HL-60 (cell line): ENCODE measurements at regions not wholly inside any gene's neighbourhood (a gene's known extent, or its start where the extent isn't known, plus 50 kb on each side); places are given as distances from the start of the nearest gene placed in this dataset.

Source experiments
- CTCF ChIP-seq: IDR thresholded peaks from one replicate; pipeline ENCODE4 v1.5.1; 2011; ENCODE audit warnings: low read length, control low read depth, inconsistent platforms; ENCODE audit not compliant: insufficient read depth
- POLR2AphosphoS5 ChIP-seq: IDR thresholded peaks from 2 replicates; pipeline ENCODE4 v1.6.1; 2012; ENCODE audit warnings: low read depth
- REST ChIP-seq: IDR thresholded peaks from 2 replicates; pipeline ENCODE4 v1.6.1; 2012; ENCODE audit warnings: low read depth; ENCODE audit not compliant: insufficient replicate concordance

DNA sequence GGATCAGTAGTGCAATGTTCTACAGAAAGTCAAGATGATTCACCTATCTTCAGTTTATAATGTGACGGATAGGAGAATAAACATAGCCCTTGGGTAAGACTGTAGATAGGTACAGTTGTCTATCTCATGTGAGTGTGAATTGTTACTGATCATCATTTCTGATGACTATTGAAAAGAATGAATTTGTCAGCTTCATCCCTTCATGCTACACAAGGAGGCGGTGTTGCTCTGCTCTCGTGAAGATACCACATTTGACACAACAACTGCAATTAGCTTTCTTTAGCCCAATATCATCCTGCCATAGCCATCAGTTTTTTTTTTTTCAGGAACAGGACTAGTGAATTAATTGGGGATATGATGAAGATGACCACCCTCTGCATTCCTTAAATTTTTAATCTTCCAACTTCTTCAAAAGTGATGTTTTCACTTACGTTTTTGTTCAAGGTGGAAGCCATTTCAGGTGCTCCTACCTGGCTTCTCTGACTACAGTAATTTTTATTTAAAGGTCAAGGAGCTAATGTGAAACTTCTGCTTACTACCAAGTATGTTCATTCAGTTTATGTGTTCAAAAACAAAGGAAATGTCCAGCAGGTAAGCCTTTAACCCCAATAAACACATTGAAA is 152.9 kb upstream of the MOCS2 start:
- TF ChIP-seq REST: no peak
- TF ChIP-seq CTCF: peak; percentile 27
- TF ChIP-seq POLR2AphosphoS5: no peak
